ENCODE measurements at regions not wholly inside any gene's neighbourhood (a gene's known extent, or its start where the extent isn't known, plus 50 kb on each side); places are given as distances from the start of the nearest gene placed in this dataset.

GRCh38 chr5:40453689-40454088 lies 226.0 kb upstream of the PTGER4 start:
- TF ChIP-seq CTCF (IDR thresholded peaks at IDR 0.05; ENCODE audit: control extremely low read depth, extremely low read depth), result no peak
- Histone ChIP-seq H3K9ac (ENCODE audit: insufficient read depth in 1 of 2, low read length in 2 of 2) (no peak overlapping the region), H3K27me3 (ENCODE audit: control insufficient read depth in 3 of 3, insufficient read depth in 3 of 3, low read length in 2 of 3) (no peaks in the 10 kb centered on the region), H3K4me3 (no peak overlapping the region), H3K36me3 (ENCODE audit: control insufficient read depth in 4 of 4, insufficient read depth in 4 of 4, low read length in 4 of 4) (no peaks in the 10 kb centered on the region), H3K9me3 (ENCODE audit: control insufficient read depth in 4 of 4, insufficient read depth in 3 of 4, low read length in 3 of 4) (peaks cover 0 to 3% (median 0%) of the 10 kb centered on the region in 4 donors), H3K4me1 (ENCODE audit: control insufficient read depth in 5 of 5, insufficient read depth in 5 of 5, low read length in 5 of 5) (no peaks in the 10 kb centered on the region), H3K27ac (ENCODE audit: low read depth in 1 of 2, low read length in 1 of 2) (no peak overlapping the region)
- WGBS, 2 donors, result 88 to 95% methylated on average over 1 of the region's 1 CpG
- DNase-seq, result no peak
- ATAC-seq (ENCODE audit: insufficient read depth, low FRiP score), result no peak

GRCh38 chr5:40452874-40453624 lies 226.7 kb upstream of the PTGER4 start:
- Histone ChIP-seq H3K27ac (ENCODE audit: low read depth in 1 of 2, low read length in 1 of 2) (no peak overlapping the region), H3K4me1 (ENCODE audit: control insufficient read depth in 5 of 5, insufficient read depth in 5 of 5, low read length in 5 of 5) (no peaks in the 10 kb centered on the region), H3K36me3 (ENCODE audit: control insufficient read depth in 4 of 4, insufficient read depth in 4 of 4, low read length in 4 of 4) (no peaks in the 10 kb centered on the region), H3K27me3 (ENCODE audit: control insufficient read depth in 3 of 3, insufficient read depth in 3 of 3, low read length in 2 of 3) (no peaks in the 10 kb centered on the region), H3K9me3 (ENCODE audit: control insufficient read depth in 4 of 4, insufficient read depth in 3 of 4, low read length in 3 of 4) (peaks cover 0 to 2% (median 0%) of the 10 kb centered on the region in 4 donors), H3K9ac (ENCODE audit: insufficient read depth in 1 of 2, low read length in 2 of 2) (no peak overlapping the region), H3K4me3 (no peak overlapping the region)
- no peak for TF ChIP-seq CTCF (IDR thresholded peaks at IDR 0.05; ENCODE audit: control extremely low read depth, extremely low read depth)
- WGBS, 2 donors, result 90 to 97% methylated on average over 5 of the region's 5 CpGs
- DNase-seq (no peak), ATAC-seq (ENCODE audit: insufficient read depth, low FRiP score) (no peak)

GRCh38 chr5:40447438-40447837 lies 232.3 kb upstream of the PTGER4 start:
- TF ChIP-seq CTCF (IDR thresholded peaks at IDR 0.05; ENCODE audit: control extremely low read depth, extremely low read depth), result no peak
- Histone ChIP-seq H3K27ac (ENCODE audit: low read depth in 1 of 2, low read length in 1 of 2) (no peak overlapping the region), H3K27me3 (ENCODE audit: control insufficient read depth in 3 of 3, insufficient read depth in 3 of 3, low read length in 2 of 3) (no peaks in the 10 kb centered on the region), H3K9ac (ENCODE audit: insufficient read depth in 1 of 2, low read length in 2 of 2) (no peak overlapping the region), H3K9me3 (ENCODE audit: control insufficient read depth in 4 of 4, insufficient read depth in 3 of 4, low read length in 3 of 4) (peaks cover 0 to 5% (median 2%) of the 10 kb centered on the region in 4 donors), H3K4me3 (no peak overlapping the region), H3K36me3 (ENCODE audit: control insufficient read depth in 4 of 4, insufficient read depth in 4 of 4, low read length in 4 of 4) (no peaks in the 10 kb centered on the region), H3K4me1 (ENCODE audit: control insufficient read depth in 5 of 5, insufficient read depth in 5 of 5, low read length in 5 of 5) (no peaks in the 10 kb centered on the region)
- 62 to 77% methylated on average over 1 of the region's 1 CpG for WGBS, 2 donors
- no peak for DNase-seq
- no peak for ATAC-seq (ENCODE audit: insufficient read depth, low FRiP score)

GRCh38 chr5:40446910-40447309 lies 232.8 kb upstream of the PTGER4 start:
- H3K4me1 ChIP-seq (ENCODE audit: control insufficient read depth in 5 of 5, insufficient read depth in 5 of 5, low read length in 5 of 5), result no peaks in the 10 kb centered on the region
- H3K27me3 ChIP-seq (ENCODE audit: control insufficient read depth in 3 of 3, insufficient read depth in 3 of 3, low read length in 2 of 3), result no peaks in the 10 kb centered on the region
- ATAC-seq (ENCODE audit: insufficient read depth, low FRiP score) (no peak), DNase-seq (no peak)
- H3K9ac ChIP-seq (ENCODE audit: insufficient read depth in 1 of 2, low read length in 2 of 2), result no peak overlapping the region
- TF ChIP-seq CTCF (IDR thresholded peaks at IDR 0.05; ENCODE audit: control extremely low read depth, extremely low read depth), result no peak
- 22 to 76% methylated on average over 1 of the region's 1 CpG for WGBS, 2 donors
- no peak overlapping the region for H3K27ac ChIP-seq (ENCODE audit: low read depth in 1 of 2, low read length in 1 of 2)
- H3K9me3 ChIP-seq (ENCODE audit: control insufficient read depth in 4 of 4, insufficient read depth in 3 of 4, low read length in 3 of 4), result peaks cover 0 to 5% (median 2%) of the 10 kb centered on the region in 4 donors
- H3K4me3 ChIP-seq, result no peak overlapping the region
- H3K36me3 ChIP-seq (ENCODE audit: control insufficient read depth in 4 of 4, insufficient read depth in 4 of 4, low read length in 4 of 4), result no peaks in the 10 kb centered on the region
